OCI-LY3 (cell line): ENCODE measurements at regions not wholly inside any gene's neighbourhood (a gene's known extent, or its start where the extent isn't known, plus 50 kb on each side); places are given as distances from the start of the nearest gene placed in this dataset.
A peak's percentile ranks its signal among the peaks of the same experiment; 100 is the strongest.

Experiments used
- H2AFZ ChIP-seq: fragments of 200-600, 300-600 bp; shearing (Covaris generic); 2 replicates; pipeline ENCODE4 v1.6.0; 2014; ENCODE audit warnings: antibody characterized with exemption, low read depth, low read length
- H3K27ac ChIP-seq: fragments of 200-600, 300-600 bp; sonication (generic); 2 replicates; pipeline ENCODE4 v1.5.1; 2014; ENCODE audit warnings: mild to moderate bottlenecking, low read length, moderate library complexity, mixed read lengths
- H3K27me3 ChIP-seq: fragments of 200-600, 300-600 bp; sonication (generic); 2 replicates; pipeline ENCODE4 v1.6.1; 2014; ENCODE audit warnings: low read depth, low read length, mixed read lengths
- H3K36me3 ChIP-seq: fragments of 200-600, 300-600 bp; sonication (generic); replicated peaks from 2 replicates; pipeline ENCODE3; 2014; ENCODE audit warnings: low read depth, low read length, mixed read lengths
- H3K4me1 ChIP-seq: fragments of 300-600, 200-600 bp; sonication (generic); 2 replicates; pipeline ENCODE4 v1.6.1; 2014; ENCODE audit warnings: low read length, mixed read lengths
- H3K4me2 ChIP-seq: fragments of 200-600, 300-600 bp; sonication (generic); 2 replicates; pipeline ENCODE4 v1.6.1; 2014; ENCODE audit warnings: low read length, mixed read lengths
- H3K4me3 ChIP-seq: fragments of 300-600, 200-600 bp; sonication (generic); 2 replicates; pipeline ENCODE4 v1.5.1; 2014; ENCODE audit warnings: antibody characterized with exemption, mild to moderate bottlenecking, low read length, moderate library complexity
- H3K79me2 ChIP-seq: fragments of 300-600, 200-600 bp; shearing (Covaris generic); 2 replicates; pipeline ENCODE4 v1.6.1; 2014; ENCODE audit warnings: mild to moderate bottlenecking, low read length, mixed read lengths
- H3K9ac ChIP-seq: fragments of 300-600, 200-600 bp; shearing (Covaris generic); 2 replicates; pipeline ENCODE4 v1.6.0; 2014; ENCODE audit warnings: mild to moderate bottlenecking, low read length, moderate library complexity
- H3K9me3 ChIP-seq: fragments of 200-600, 300-600 bp; shearing (Covaris generic); 2 replicates; pipeline ENCODE4 v1.6.1; 2014; ENCODE audit warnings: low read length, mixed read lengths; ENCODE audit not compliant: insufficient read depth
- H4K20me1 ChIP-seq: fragments of 200-600, 300-600 bp; sonication (generic); 2 replicates; pipeline ENCODE4 v1.6.1; 2016; ENCODE audit warnings: low read length, mixed read lengths; ENCODE audit not compliant: insufficient read depth
- CTCF ChIP-seq: fragments of 200-600, 300-600 bp; sonication (generic); IDR thresholded peaks from 2 replicates; pipeline ENCODE4 v1.5.1; 2014; ENCODE audit warnings: antibody characterized with exemption, low read length, low read depth
- EZH2phosphoT487 ChIP-seq: fragments of 200-600 bp; shearing (Covaris generic); IDR thresholded peaks from 2 replicates; pipeline ENCODE4 v1.6.1; 2018; ENCODE audit warnings: antibody characterized with exemption, mixed run types, low read depth

- Histone ChIP-seq H3K27me3 (no peaks in the 10 kb centered on the region), H3K4me1 (no peaks in the 10 kb centered on the region), H3K4me3 (no peak overlapping the region), H3K79me2 (no peaks in the 10 kb centered on the region), H3K27ac (no peak overlapping the region), H3K9me3 (no peaks in the 10 kb centered on the region), H3K9ac (no peak overlapping the region), H3K36me3 (no peaks in the 10 kb centered on the region), H3K4me2 (no peak overlapping the region), H4K20me1 (no peaks in the 10 kb centered on the region), H2AFZ (no peak overlapping the region)
- TF ChIP-seq EZH2phosphoT487 (no peak), CTCF (no peak)
These were observed 506.9 kb upstream of the NAALADL2 start for GRCh38 chr3:174352227-174352626.

- no peak overlapping the region for H3K27ac ChIP-seq
- no peaks in the 10 kb centered on the region for H3K9me3 ChIP-seq
- H3K36me3 ChIP-seq: no peaks in the 10 kb centered on the region
- no peak overlapping the region for H3K4me2 ChIP-seq
- no peaks in the 10 kb centered on the region for H3K27me3 ChIP-seq
- no peak overlapping the region for H3K4me3 ChIP-seq
- no peak overlapping the region for H3K9ac ChIP-seq
- no peaks in the 10 kb centered on the region for H3K79me2 ChIP-seq
- no peaks in the 10 kb centered on the region for H4K20me1 ChIP-seq
- H3K4me1 ChIP-seq: no peaks in the 10 kb centered on the region
- TF ChIP-seq CTCF (peak; percentile 57), EZH2phosphoT487 (no peak)
- no peak overlapping the region for H2AFZ ChIP-seq
These were observed 503.6 kb upstream of the NAALADL2 start for GRCh38 chr3:174355505-174355904.

GRCh38 chr3:174356596-174356995 is 502.5 kb upstream of the NAALADL2 start:
- no peaks in the 10 kb centered on the region for H3K36me3 ChIP-seq
- no peak overlapping the region for H3K27ac ChIP-seq
- TF ChIP-seq CTCF: no peak
- no peak for TF ChIP-seq EZH2phosphoT487
- no peaks in the 10 kb centered on the region for H3K4me1 ChIP-seq
- no peak overlapping the region for H2AFZ ChIP-seq
- no peaks in the 10 kb centered on the region for H3K27me3 ChIP-seq
- H3K9ac ChIP-seq: no peak overlapping the region
- H3K9me3 ChIP-seq: no peaks in the 10 kb centered on the region
- H3K79me2 ChIP-seq: no peaks in the 10 kb centered on the region
- H3K4me3 ChIP-seq: no peak overlapping the region
- H4K20me1 ChIP-seq: no peaks in the 10 kb centered on the region
- H3K4me2 ChIP-seq: no peak overlapping the region

- Histone ChIP-seq H3K4me1 (no peaks in the 10 kb centered on the region), H3K36me3 (no peaks in the 10 kb centered on the region), H3K9ac (no peak overlapping the region), H4K20me1 (no peaks in the 10 kb centered on the region), H3K79me2 (no peaks in the 10 kb centered on the region), H2AFZ (0 out of 2 replicates have a peak overlapping the region, but pooled peaks have one; percentile 20), H3K27ac (no peak overlapping the region), H3K27me3 (no peaks in the 10 kb centered on the region), H3K9me3 (no peaks in the 10 kb centered on the region), H3K4me3 (no peak overlapping the region), H3K4me2 (no peak overlapping the region)
- no peak for TF ChIP-seq CTCF
- no peak for TF ChIP-seq EZH2phosphoT487
These were observed 500.9 kb upstream of the NAALADL2 start for GRCh38 chr3:174358252-174358651.
